ENCODE measurements at regions not wholly inside any gene's neighbourhood (a gene's known extent, or its start where the extent isn't known, plus 50 kb on each side); places are given as distances from the start of the nearest gene placed in this dataset.

DNA sequence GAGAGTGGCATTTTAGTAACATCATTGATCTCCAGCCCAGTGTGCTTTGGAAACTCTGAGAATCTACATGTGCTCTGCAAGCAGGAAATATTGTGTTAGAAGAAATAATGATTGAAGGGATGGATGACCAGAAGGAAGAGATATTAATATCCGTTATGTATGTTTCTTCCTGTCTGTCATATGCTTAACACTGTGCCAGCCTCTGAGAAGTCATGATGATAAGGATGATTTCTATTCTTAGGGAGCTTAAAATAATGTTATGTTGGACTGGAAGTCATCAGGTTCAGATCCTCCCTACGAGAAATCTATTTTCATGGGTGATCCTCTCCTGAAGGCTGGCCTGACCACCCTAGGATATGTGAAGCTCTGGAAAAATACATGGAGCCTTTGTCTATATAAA is 192.4 kb upstream of the GORAB start:
- DNase-seq (ENCODE audit: low spot score) (no peak), ATAC-seq (no peak)
- H3K4me3 Mint-ChIP-seq: no peak overlapping the region
- H3K36me3 ChIP-seq (ENCODE audit: insufficient read depth): no peaks in the 10 kb centered on the region
- H3K4me1 ChIP-seq (ENCODE audit: insufficient read depth): no peaks in the 10 kb centered on the region
- no peaks in the 10 kb centered on the region for H3K9me3 Mint-ChIP-seq
- H3K36me3 Mint-ChIP-seq (ENCODE audit: low read depth): no peaks in the 10 kb centered on the region
- no peak overlapping the region for H3K4me3 ChIP-seq
- H3K79me2 ChIP-seq (replicated peaks; ENCODE audit: insufficient read depth): no peaks in the 10 kb centered on the region
- H3K4me1 Mint-ChIP-seq: no peaks in the 10 kb centered on the region
- H3K4me2 ChIP-seq: no peak overlapping the region
- H3K27me3 Mint-ChIP-seq (ENCODE audit: insufficient read depth, low read depth, poor library complexity): no peaks in the 10 kb centered on the region
- H3K9me2 ChIP-seq (ENCODE audit: insufficient read depth): no peaks in the 10 kb centered on the region
- H3K27ac Mint-ChIP-seq: no peak overlapping the region
- no peaks in the 10 kb centered on the region for H3K27me3 ChIP-seq (ENCODE audit: insufficient read depth)
- no peak overlapping the region for H3K27ac ChIP-seq (ENCODE audit: low read depth)
- H4K20me1 ChIP-seq (replicated peaks; ENCODE audit: insufficient read depth): no peaks in the 10 kb centered on the region
- no peak overlapping the region for H2AFZ ChIP-seq
- TF ChIP-seq CREB1 (CRISPR knock-in tag; IDR thresholded peaks at IDR 0.05; ENCODE audit: low read depth) (no peak), JUNB (IDR thresholded peaks at IDR 0.05; ENCODE audit: unreplicated experiment) (no peak), ZNF114 (CRISPR knock-in tag; IDR thresholded peaks at IDR 0.05) (no peak), EZH2phosphoT487 (IDR thresholded peaks at IDR 0.05; ENCODE audit: unreplicated experiment) (no peak), STAT1 (IDR thresholded peaks at IDR 0.05; ENCODE audit: unreplicated experiment) (no peak), NANOG (IDR thresholded peaks at IDR 0.05; ENCODE audit: borderline replicate concordance) (no peak)
- TF ChIP-seq, protein P1, sequence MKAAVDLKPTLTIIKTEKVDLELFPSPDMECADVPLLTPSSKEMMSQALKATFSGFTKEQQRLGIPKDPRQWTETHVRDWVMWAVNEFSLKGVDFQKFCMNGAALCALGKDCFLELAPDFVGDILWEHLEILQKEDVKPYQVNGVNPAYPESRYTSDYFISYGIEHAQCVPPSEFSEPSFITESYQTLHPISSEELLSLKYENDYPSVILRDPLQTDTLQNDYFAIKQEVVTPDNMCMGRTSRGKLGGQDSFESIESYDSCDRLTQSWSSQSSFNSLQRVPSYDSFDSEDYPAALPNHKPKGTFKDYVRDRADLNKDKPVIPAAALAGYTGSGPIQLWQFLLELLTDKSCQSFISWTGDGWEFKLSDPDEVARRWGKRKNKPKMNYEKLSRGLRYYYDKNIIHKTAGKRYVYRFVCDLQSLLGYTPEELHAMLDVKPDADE (IDR thresholded peaks at IDR 0.05): no peak
- TF ChIP-seq, protein P2, sequence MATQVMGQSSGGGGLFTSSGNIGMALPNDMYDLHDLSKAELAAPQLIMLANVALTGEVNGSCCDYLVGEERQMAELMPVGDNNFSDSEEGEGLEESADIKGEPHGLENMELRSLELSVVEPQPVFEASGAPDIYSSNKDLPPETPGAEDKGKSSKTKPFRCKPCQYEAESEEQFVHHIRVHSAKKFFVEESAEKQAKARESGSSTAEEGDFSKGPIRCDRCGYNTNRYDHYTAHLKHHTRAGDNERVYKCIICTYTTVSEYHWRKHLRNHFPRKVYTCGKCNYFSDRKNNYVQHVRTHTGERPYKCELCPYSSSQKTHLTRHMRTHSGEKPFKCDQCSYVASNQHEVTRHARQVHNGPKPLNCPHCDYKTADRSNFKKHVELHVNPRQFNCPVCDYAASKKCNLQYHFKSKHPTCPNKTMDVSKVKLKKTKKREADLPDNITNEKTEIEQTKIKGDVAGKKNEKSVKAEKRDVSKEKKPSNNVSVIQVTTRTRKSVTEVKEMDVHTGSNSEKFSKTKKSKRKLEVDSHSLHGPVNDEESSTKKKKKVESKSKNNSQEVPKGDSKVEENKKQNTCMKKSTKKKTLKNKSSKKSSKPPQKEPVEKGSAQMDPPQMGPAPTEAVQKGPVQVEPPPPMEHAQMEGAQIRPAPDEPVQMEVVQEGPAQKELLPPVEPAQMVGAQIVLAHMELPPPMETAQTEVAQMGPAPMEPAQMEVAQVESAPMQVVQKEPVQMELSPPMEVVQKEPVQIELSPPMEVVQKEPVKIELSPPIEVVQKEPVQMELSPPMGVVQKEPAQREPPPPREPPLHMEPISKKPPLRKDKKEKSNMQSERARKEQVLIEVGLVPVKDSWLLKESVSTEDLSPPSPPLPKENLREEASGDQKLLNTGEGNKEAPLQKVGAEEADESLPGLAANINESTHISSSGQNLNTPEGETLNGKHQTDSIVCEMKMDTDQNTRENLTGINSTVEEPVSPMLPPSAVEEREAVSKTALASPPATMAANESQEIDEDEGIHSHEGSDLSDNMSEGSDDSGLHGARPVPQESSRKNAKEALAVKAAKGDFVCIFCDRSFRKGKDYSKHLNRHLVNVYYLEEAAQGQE (IDR thresholded peaks at IDR 0.05; ENCODE audit: unreplicated experiment): no peak
- TF ChIP-seq, protein P3, sequence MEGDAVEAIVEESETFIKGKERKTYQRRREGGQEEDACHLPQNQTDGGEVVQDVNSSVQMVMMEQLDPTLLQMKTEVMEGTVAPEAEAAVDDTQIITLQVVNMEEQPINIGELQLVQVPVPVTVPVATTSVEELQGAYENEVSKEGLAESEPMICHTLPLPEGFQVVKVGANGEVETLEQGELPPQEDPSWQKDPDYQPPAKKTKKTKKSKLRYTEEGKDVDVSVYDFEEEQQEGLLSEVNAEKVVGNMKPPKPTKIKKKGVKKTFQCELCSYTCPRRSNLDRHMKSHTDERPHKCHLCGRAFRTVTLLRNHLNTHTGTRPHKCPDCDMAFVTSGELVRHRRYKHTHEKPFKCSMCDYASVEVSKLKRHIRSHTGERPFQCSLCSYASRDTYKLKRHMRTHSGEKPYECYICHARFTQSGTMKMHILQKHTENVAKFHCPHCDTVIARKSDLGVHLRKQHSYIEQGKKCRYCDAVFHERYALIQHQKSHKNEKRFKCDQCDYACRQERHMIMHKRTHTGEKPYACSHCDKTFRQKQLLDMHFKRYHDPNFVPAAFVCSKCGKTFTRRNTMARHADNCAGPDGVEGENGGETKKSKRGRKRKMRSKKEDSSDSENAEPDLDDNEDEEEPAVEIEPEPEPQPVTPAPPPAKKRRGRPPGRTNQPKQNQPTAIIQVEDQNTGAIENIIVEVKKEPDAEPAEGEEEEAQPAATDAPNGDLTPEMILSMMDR (conservative IDR thresholded peaks at IDR 0.05; ENCODE audit: low read depth in 2 of 2): no peak
- H3F3A ChIP-seq (replicated peaks; ENCODE audit: low read depth): no peaks in the 10 kb centered on the region

DNA sequence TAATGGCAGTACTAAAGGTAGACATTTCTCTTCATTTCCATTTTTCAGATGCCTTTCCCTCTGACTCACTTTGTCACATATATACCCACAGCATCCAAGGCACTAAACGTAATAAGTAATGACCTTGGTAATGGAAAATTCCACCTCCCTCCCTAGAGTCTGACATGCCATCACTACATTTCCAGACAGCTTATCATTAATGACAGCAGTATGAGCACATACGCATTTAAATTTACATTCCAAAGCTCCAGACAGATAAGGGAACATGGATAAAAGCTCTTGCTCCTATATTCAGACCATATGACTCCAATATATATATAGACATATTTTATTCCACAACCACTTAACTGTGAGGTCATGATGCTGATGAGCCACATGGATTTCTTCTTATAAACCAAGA is 191.7 kb upstream of the GORAB start:
- no peaks in the 10 kb centered on the region for H4K20me1 ChIP-seq (replicated peaks; ENCODE audit: insufficient read depth)
- DNase-seq (ENCODE audit: low spot score) (no peak), ATAC-seq (no peak)
- H3K27ac ChIP-seq (ENCODE audit: low read depth): no peak overlapping the region
- H3K4me2 ChIP-seq: no peak overlapping the region
- no peak overlapping the region for H3K4me3 ChIP-seq
- H3F3A ChIP-seq (replicated peaks; ENCODE audit: low read depth): no peaks in the 10 kb centered on the region
- H3K36me3 ChIP-seq (ENCODE audit: insufficient read depth): no peaks in the 10 kb centered on the region
- Mint-ChIP-seq H3K27ac (no peak overlapping the region), H3K4me1 (no peaks in the 10 kb centered on the region), H3K4me3 (no peak overlapping the region), H3K27me3 (ENCODE audit: insufficient read depth, low read depth, poor library complexity) (no peaks in the 10 kb centered on the region), H3K9me3 (no peaks in the 10 kb centered on the region), H3K36me3 (ENCODE audit: low read depth) (no peaks in the 10 kb centered on the region)
- no peaks in the 10 kb centered on the region for H3K4me1 ChIP-seq (ENCODE audit: insufficient read depth)
- H2AFZ ChIP-seq: no peak overlapping the region
- no peaks in the 10 kb centered on the region for H3K9me2 ChIP-seq (ENCODE audit: insufficient read depth)
- H3K79me2 ChIP-seq (replicated peaks; ENCODE audit: insufficient read depth): no peaks in the 10 kb centered on the region
- H3K27me3 ChIP-seq (ENCODE audit: insufficient read depth): no peaks in the 10 kb centered on the region
- TF ChIP-seq, protein P3 (conservative IDR thresholded peaks at IDR 0.05; ENCODE audit: low read depth in 2 of 2): no peak
- TF ChIP-seq CREB1 (CRISPR knock-in tag; IDR thresholded peaks at IDR 0.05; ENCODE audit: low read depth): no peak
